ENCODE measurements at regions not wholly inside any gene's neighbourhood (a gene's known extent, or its start where the extent isn't known, plus 50 kb on each side); places are given as distances from the start of the nearest gene placed in this dataset.
"Not testable (repeated sequence)": the region's sequence is repeated elsewhere in the genome, so short reads cannot be mapped to it uniquely, and the experiment has no call there.

DNA sequence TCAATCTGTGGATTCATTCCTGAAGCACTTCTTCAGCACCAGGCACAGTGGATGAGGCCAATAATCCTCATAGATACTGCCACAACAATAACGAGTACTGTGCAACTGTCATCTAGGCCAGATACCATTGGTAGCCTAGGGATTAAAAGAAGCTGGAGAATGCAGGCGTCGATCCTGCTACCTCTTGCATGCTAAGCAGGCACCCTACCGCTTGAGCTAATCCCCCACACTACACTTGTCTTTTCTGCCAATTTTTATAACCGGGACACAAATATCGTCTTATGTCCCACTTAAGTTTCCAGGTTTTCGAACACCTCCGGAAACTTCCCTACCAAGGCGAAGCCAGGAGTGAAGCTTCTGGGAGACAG lies 90.2 kb upstream of the ZNF322 start:
- WGBS, 2 experiments, result 5 to 6% methylated on average over 6 to 9 of the region's 9 CpGs
- not testable (repeated sequence) for H3K4me1 ChIP-seq (ENCODE audit: control insufficient read depth, insufficient read depth, low read length); H3K27ac ChIP-seq (ENCODE audit: insufficient read depth, low read depth, low read length, poor library complexity, severe bottlenecking); H3K36me3 ChIP-seq (ENCODE audit: control insufficient read depth, insufficient read depth, low read length); H3K4me3 ChIP-seq (ENCODE audit: insufficient read depth, low read depth, low read length); H3K9me3 ChIP-seq (ENCODE audit: control insufficient read depth, low read length)
- peaks cover 60% of the 10 kb centered on the region for H3K27me3 ChIP-seq (ENCODE audit: control insufficient read depth, insufficient read depth, low read length, poor library complexity, severe bottlenecking)

DNA sequence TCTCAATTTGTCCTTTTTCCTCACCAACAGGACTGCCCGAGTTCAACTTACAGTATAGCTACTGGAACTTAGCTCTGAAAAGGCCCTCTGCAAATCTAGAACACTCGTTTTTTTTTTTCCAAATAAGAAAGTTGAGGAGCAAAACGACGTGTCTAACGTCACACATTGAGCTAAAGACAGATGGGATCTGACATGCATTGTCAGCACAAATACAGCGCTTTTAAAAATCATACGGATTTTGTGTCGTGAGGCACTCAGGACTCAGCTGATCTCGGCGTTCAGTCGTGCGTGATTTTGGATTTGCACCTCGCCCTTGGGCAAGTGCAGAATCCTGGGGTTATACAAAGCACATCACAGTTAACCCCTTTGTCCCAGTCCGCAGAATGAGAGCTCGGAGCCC lies 94.7 kb upstream of the ZNF322 start:
- no peaks in the 10 kb centered on the region for H3K9me3 ChIP-seq (ENCODE audit: control insufficient read depth, low read length)
- no peaks in the 10 kb centered on the region for H3K4me1 ChIP-seq (ENCODE audit: control insufficient read depth, insufficient read depth, low read length)
- 3 to 4% methylated on average over 15 of the region's 15 CpGs for WGBS, 2 experiments
- no peak overlapping the region for H3K4me3 ChIP-seq (ENCODE audit: insufficient read depth, low read depth, low read length)
- H3K27ac ChIP-seq (ENCODE audit: insufficient read depth, low read depth, low read length, poor library complexity, severe bottlenecking), result no peak overlapping the region
- peaks cover 52% of the 10 kb centered on the region for H3K27me3 ChIP-seq (ENCODE audit: control insufficient read depth, insufficient read depth, low read length, poor library complexity, severe bottlenecking)
- no peaks in the 10 kb centered on the region for H3K36me3 ChIP-seq (ENCODE audit: control insufficient read depth, insufficient read depth, low read length)

DNA sequence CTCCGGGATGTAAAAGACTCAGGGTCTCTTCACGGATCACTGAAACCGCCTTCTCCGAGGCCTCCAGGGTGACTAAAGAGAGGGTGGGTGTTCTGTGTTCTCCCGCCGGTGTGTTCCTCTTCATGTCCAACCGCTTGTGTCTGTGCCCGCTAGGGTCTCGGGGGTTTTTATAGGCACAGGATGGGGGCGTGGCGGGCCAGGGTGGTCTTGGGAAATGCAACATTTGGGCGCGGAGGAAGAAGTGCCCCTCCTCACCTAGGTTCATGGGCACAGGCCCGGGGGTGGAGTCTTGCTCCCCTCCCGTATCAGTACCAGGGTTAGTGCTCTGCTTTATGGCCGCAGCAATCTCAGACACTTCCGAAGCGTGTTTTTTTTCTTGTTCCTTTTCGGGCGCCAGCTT lies 95.3 kb upstream of the ZNF322 start:
- not testable (repeated sequence) for H3K4me1 ChIP-seq (ENCODE audit: control insufficient read depth, insufficient read depth, low read length); H3K4me3 ChIP-seq (ENCODE audit: insufficient read depth, low read depth, low read length); H3K27ac ChIP-seq (ENCODE audit: insufficient read depth, low read depth, low read length, poor library complexity, severe bottlenecking); H3K36me3 ChIP-seq (ENCODE audit: control insufficient read depth, insufficient read depth, low read length); H3K9me3 ChIP-seq (ENCODE audit: control insufficient read depth, low read length)
- peaks cover 51% of the 10 kb centered on the region for H3K27me3 ChIP-seq (ENCODE audit: control insufficient read depth, insufficient read depth, low read length, poor library complexity, severe bottlenecking)
- 1 to 2% methylated on average over 20 of the region's 20 CpGs for WGBS, 2 experiments

DNA sequence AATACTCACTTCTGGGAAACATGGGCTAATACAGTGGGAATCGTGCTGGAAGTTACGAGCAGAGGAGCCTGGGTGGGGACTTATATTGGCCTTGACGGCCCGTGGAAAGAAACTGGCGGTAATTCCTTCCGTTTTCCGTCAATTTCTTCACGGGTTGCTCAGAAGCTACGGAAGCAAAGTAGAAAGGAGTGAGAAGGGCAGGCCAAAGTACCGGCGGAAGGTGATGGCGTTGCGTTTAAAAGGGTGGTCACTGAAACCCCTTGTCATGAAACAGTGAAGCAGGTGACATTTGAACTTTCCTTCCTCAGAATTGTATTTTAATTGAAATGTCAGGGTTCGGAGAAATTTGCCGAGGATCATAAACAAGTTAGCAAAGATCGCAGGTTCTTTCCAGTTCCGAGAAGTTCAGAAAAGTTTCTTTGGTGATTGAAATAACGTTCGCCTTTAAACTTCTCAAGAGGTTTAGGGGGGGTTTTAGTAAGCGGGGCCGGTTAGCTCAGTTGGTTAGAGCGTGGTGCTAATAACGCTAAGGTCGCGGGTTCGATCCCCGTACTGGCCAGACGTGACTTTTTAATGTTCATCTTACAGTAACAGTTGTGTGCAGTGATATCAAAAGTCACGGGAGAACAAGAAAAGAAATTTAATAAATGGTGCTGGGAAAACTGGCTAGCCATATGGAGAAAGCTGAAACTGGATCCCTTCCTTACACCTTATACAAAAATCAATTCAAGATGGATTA lies 96.7 kb upstream of the ZNF322 start:
- Histone ChIP-seq H3K4me3 (ENCODE audit: insufficient read depth, low read depth, low read length) (peak overlapping the region; percentile 20), H3K27me3 (ENCODE audit: control insufficient read depth, insufficient read depth, low read length, poor library complexity, severe bottlenecking) (peaks cover 45% of the 10 kb centered on the region)
- WGBS, 2 experiments, result 1 to 2% methylated on average over 28 to 29 of the region's 29 CpGs
- H3K27ac ChIP-seq (ENCODE audit: insufficient read depth, low read depth, low read length, poor library complexity, severe bottlenecking); H3K9me3 ChIP-seq (ENCODE audit: control insufficient read depth, low read length); H3K4me1 ChIP-seq (ENCODE audit: control insufficient read depth, insufficient read depth, low read length); H3K36me3 ChIP-seq (ENCODE audit: control insufficient read depth, insufficient read depth, low read length): not testable (repeated sequence)

DNA sequence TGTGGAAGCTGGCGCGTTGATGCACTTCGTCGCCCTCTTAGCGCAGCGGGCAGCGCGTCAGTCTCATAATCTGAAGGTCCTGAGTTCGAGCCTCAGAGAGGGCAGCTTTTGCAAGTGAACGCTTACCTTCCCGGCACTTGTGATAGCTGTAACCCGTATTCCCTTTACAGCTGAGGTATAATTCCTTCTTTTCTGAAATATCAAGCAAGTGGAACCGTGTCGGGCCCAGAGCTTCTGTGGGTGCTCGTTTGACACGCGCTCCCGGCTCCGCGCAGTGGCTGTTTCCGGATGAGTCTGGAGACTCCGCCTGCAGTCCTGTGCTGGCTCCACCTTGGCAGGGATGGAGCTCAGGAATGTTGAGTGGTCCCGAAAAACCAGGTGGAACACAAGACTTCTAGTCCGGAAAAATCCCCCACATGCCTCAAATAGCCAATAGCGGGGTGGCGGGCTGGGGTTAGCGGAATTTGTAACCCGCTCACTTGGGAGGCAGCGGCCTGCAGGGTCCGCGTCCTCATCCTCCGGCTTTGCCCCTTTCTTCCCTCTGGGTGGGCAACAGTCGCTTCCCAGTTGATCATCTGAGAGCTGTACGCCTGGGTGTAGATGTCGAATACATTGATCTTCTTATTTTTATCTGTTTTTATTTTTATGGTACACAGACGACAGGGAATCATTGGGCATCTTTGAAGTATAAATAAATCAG lies 106.8 kb upstream of the ZNF322 start:
- not testable (repeated sequence) for H3K27ac ChIP-seq (ENCODE audit: insufficient read depth, low read depth, low read length, poor library complexity, severe bottlenecking); H3K4me1 ChIP-seq (ENCODE audit: control insufficient read depth, insufficient read depth, low read length); H3K9me3 ChIP-seq (ENCODE audit: control insufficient read depth, low read length); H3K4me3 ChIP-seq (ENCODE audit: insufficient read depth, low read depth, low read length); H3K27me3 ChIP-seq (ENCODE audit: control insufficient read depth, insufficient read depth, low read length, poor library complexity, severe bottlenecking); H3K36me3 ChIP-seq (ENCODE audit: control insufficient read depth, insufficient read depth, low read length)
- WGBS, 2 experiments, result no CpG with 5 or more reads among the region's 36 CpGs

DNA sequence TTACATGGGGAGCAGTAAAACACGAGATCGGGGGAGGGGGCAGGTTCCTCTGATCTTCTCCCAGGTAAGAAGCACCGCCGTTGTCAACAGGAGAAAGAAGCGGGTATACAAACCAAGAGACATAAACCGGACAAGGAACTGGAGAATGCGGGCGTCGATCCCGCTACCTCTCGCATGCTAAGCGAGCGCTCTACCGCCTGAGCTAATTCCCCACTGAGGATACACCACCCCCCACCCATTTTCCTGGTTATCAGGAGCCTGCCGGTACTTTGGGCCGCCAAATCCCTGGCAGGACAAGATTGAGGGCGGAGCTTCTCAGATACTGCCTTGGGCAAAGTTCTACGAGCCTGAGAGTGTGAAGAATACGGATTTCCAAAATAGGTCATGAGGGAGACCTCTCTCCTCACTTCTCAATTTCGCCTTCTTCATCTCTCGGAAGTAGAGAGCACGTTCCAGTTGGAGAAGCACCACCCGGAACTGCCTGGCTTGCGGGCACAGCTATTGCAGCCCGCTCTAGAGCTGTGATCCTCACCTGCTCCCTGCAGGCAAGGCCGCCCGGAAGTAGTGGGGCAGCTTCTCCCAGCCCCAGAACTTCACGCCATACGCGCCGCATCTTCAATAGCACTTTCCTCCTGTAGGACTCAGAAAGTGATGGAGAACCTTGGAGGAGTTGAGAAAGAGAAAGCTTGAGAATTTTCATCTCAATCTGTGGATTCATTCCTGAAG lies 111.6 kb upstream of the ZNF322 start:
- H3K4me3 ChIP-seq (ENCODE audit: insufficient read depth, low read depth, low read length); H3K27ac ChIP-seq (ENCODE audit: insufficient read depth, low read depth, low read length, poor library complexity, severe bottlenecking); H3K9me3 ChIP-seq (ENCODE audit: control insufficient read depth, low read length); H3K27me3 ChIP-seq (ENCODE audit: control insufficient read depth, insufficient read depth, low read length, poor library complexity, severe bottlenecking); H3K36me3 ChIP-seq (ENCODE audit: control insufficient read depth, insufficient read depth, low read length); H3K4me1 ChIP-seq (ENCODE audit: control insufficient read depth, insufficient read depth, low read length): not testable (repeated sequence)
- no CpG with 5 or more reads among the region's 31 CpGs for WGBS, 2 experiments

DNA sequence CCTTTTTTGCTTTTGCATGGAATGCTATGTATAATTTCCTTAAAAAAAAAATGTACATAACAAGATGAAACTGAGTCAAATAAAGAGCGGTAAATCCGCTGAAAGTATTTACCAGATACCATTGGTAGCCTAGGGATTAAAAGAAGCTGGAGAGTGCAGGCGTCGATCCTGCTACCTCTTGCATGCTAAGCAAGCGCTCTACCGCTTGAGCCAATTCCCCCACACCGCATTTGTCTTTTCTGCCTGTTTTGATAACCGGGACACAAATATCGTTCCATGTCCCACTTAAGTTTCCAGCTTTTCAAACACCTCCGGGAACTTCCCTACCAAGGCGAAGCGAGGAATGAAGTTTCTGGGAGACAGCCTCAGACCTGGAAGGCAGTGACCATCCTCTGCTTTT lies 113.9 kb upstream of the ZNF322 start:
- not testable (repeated sequence) for H3K27ac ChIP-seq (ENCODE audit: insufficient read depth, low read depth, low read length, poor library complexity, severe bottlenecking); H3K4me1 ChIP-seq (ENCODE audit: control insufficient read depth, insufficient read depth, low read length); H3K36me3 ChIP-seq (ENCODE audit: control insufficient read depth, insufficient read depth, low read length); H3K4me3 ChIP-seq (ENCODE audit: insufficient read depth, low read depth, low read length); H3K9me3 ChIP-seq (ENCODE audit: control insufficient read depth, low read length); H3K27me3 ChIP-seq (ENCODE audit: control insufficient read depth, insufficient read depth, low read length, poor library complexity, severe bottlenecking)
- WGBS, 2 experiments, result no CpG with 5 or more reads among the region's 12 CpGs

DNA sequence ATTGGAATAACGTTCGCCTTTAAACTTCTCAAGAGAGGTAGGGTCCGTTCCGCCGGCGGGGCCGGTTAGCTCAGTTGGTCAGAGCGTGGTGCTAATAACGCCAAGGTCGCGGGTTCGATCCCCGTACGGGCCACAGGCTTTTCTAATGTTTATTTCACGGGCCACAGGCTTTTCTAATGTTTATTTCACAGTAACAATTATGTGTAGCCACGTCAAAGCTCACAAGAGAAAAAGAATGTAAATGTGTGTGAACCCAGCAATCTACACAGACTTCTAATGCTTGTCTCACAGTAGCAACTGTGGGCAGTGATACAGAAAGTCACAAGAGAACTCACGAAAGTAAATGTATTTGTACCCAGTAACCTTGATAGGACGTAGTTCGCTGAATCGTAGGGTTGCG lies 121.0 kb upstream of the ZNF322 start:
- not testable (repeated sequence) for H3K27ac ChIP-seq (ENCODE audit: insufficient read depth, low read depth, low read length, poor library complexity, severe bottlenecking); H3K27me3 ChIP-seq (ENCODE audit: control insufficient read depth, insufficient read depth, low read length, poor library complexity, severe bottlenecking); H3K4me3 ChIP-seq (ENCODE audit: insufficient read depth, low read depth, low read length); H3K4me1 ChIP-seq (ENCODE audit: control insufficient read depth, insufficient read depth, low read length); H3K9me3 ChIP-seq (ENCODE audit: control insufficient read depth, low read length); H3K36me3 ChIP-seq (ENCODE audit: control insufficient read depth, insufficient read depth, low read length)
- no CpG with 5 or more reads among the region's 21 CpGs for WGBS, 2 experiments

DNA sequence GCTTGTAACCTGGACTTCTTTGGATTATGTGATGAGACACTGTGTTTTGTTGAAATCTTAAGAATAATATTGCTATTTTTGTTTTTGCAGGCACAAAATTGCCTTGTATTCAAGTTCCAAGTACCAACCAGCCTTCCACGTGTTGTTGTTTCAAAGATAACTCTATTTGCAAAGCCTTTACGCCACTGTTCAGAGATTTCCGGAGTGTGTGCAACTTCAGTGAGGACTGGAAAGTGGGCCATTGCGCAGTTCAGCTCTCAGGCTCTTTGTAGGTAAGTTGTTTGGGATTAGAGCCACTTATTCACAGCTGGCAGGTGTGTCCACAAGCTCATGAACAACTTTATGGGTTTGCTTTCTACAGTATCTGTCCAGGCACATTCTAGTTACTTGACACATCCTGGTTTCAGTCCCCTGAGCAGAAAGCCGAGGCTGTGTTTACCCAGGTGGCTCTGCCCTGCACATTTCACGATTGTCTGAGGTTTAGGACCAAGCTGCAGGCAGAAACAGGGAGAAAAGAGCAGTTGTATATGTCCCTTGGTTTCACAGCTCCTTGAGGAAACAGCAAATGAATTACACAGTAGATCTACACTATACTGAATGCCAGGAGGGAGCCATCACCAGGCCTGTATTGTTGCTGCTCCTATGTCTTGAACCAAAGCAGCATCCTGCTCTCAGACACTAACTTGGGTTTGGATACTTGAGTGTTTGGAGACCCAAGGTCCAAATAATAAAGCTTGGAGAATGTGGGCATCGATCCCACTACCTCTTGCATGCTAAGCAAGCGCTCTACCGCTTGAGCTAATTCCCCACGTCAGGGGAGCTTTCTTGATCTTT lies 136.1 kb upstream of the ZNF322 start:
- not testable (repeated sequence) for H3K4me3 ChIP-seq (ENCODE audit: insufficient read depth, low read depth, low read length); H3K36me3 ChIP-seq (ENCODE audit: control insufficient read depth, insufficient read depth, low read length); H3K4me1 ChIP-seq (ENCODE audit: control insufficient read depth, insufficient read depth, low read length); H3K27me3 ChIP-seq (ENCODE audit: control insufficient read depth, insufficient read depth, low read length, poor library complexity, severe bottlenecking); H3K27ac ChIP-seq (ENCODE audit: insufficient read depth, low read depth, low read length, poor library complexity, severe bottlenecking); H3K9me3 ChIP-seq (ENCODE audit: control insufficient read depth, low read length)
- WGBS, 2 experiments, result no CpG with 5 or more reads among the region's 10 CpGs
